ENCODE measurements at regions not wholly inside any gene's neighbourhood (a gene's known extent, or its start where the extent isn't known, plus 50 kb on each side); places are given as distances from the start of the nearest gene placed in this dataset.
"Not testable (repeated sequence)": the region's sequence is repeated elsewhere in the genome, so short reads cannot be mapped to it uniquely, and the experiment has no call there.

GRCh38 chr6:44738601-44739146 is 351.2 kb downstream of the CDC5L start:
- no peak overlapping the region for H3K9ac ChIP-seq (ENCODE audit: low read depth, low read length)
- H3K4me1 ChIP-seq (ENCODE audit: insufficient read depth, low read length): peaks cover 16% of the 10 kb centered on the region; the same call in 1 of the 2 replicates
- H3K9me3 ChIP-seq (ENCODE audit: control insufficient read depth, insufficient read depth, low read length): no peaks in the 10 kb centered on the region
- no peaks in the 10 kb centered on the region for H3K36me3 ChIP-seq (ENCODE audit: insufficient read depth, low read length)

- H3K36me3 ChIP-seq (ENCODE audit: insufficient read depth, low read length): no peaks in the 10 kb centered on the region
- no peak overlapping the region for H3K9ac ChIP-seq (ENCODE audit: low read depth, low read length)
- no peaks in the 10 kb centered on the region for H3K9me3 ChIP-seq (ENCODE audit: control insufficient read depth, insufficient read depth, low read length)
- peaks cover 16% of the 10 kb centered on the region; the same call in 1 of the 2 replicates for H3K4me1 ChIP-seq (ENCODE audit: insufficient read depth, low read length)
These were observed 351.7 kb downstream of the CDC5L start for GRCh38 chr6:44739181-44739580.

GRCh38 chr6:44740566-44741120 is 353.1 kb downstream of the CDC5L start:
- H3K36me3 ChIP-seq (ENCODE audit: insufficient read depth, low read length): no peaks in the 10 kb centered on the region
- no peaks in the 10 kb centered on the region; the same call in 1 of the 2 replicates for H3K9me3 ChIP-seq (ENCODE audit: control insufficient read depth, insufficient read depth, low read length)
- H3K4me1 ChIP-seq (ENCODE audit: insufficient read depth, low read length): peaks cover 16% of the 10 kb centered on the region; the same call in 1 of the 2 replicates
- H3K9ac ChIP-seq (ENCODE audit: low read depth, low read length): no peak overlapping the region

GRCh38 chr6:44742201-44742600 is 354.7 kb downstream of the CDC5L start:
- no peaks in the 10 kb centered on the region for H3K36me3 ChIP-seq (ENCODE audit: insufficient read depth, low read length)
- H3K9me3 ChIP-seq (ENCODE audit: control insufficient read depth, insufficient read depth, low read length): no peaks in the 10 kb centered on the region; the same call in 1 of the 2 replicates
- no peak overlapping the region for H3K9ac ChIP-seq (ENCODE audit: low read depth, low read length)
- peaks cover 16% of the 10 kb centered on the region; the same call in 1 of the 2 replicates for H3K4me1 ChIP-seq (ENCODE audit: insufficient read depth, low read length)

GRCh38 chr6:44742828-44743372 is 355.4 kb downstream of the CDC5L start:
- Histone ChIP-seq H3K9me3 (ENCODE audit: control insufficient read depth, insufficient read depth, low read length) (peaks cover 3% of the 10 kb centered on the region; the same call in 1 of the 2 replicates), H3K36me3 (ENCODE audit: insufficient read depth, low read length) (no peaks in the 10 kb centered on the region), H3K9ac (ENCODE audit: low read depth, low read length) (no peak overlapping the region), H3K4me1 (ENCODE audit: insufficient read depth, low read length) (peaks cover 13% of the 10 kb centered on the region; the same call in 1 of the 2 replicates)

- not testable (repeated sequence) for H3K36me3 ChIP-seq (ENCODE audit: insufficient read depth, low read length); H3K9ac ChIP-seq (ENCODE audit: low read depth, low read length); H3K4me1 ChIP-seq (ENCODE audit: insufficient read depth, low read length); H3K9me3 ChIP-seq (ENCODE audit: control insufficient read depth, insufficient read depth, low read length)
These were observed 372.6 kb downstream of the CDC5L start for GRCh38 chr6:44760116-44760515.

GRCh38 chr6:44761046-44761445 is 373.5 kb downstream of the CDC5L start:
- Histone ChIP-seq H3K9me3 (ENCODE audit: control insufficient read depth, insufficient read depth, low read length) (peaks cover 6% of the 10 kb centered on the region; the same call in 1 of the 2 replicates), H3K9ac (ENCODE audit: low read depth, low read length) (no peak overlapping the region), H3K36me3 (ENCODE audit: insufficient read depth, low read length) (no peaks in the 10 kb centered on the region), H3K4me1 (ENCODE audit: insufficient read depth, low read length) (no peaks in the 10 kb centered on the region)

GRCh38 chr6:44762496-44762895 is 375.0 kb downstream of the CDC5L start:
- Histone ChIP-seq H3K4me1 (ENCODE audit: insufficient read depth, low read length) (no peaks in the 10 kb centered on the region), H3K9me3 (ENCODE audit: control insufficient read depth, insufficient read depth, low read length) (peaks cover 6% of the 10 kb centered on the region; the same call in 1 of the 2 replicates), H3K36me3 (ENCODE audit: insufficient read depth, low read length) (no peaks in the 10 kb centered on the region), H3K9ac (ENCODE audit: low read depth, low read length) (no peak overlapping the region)

- Histone ChIP-seq H3K4me1 (ENCODE audit: insufficient read depth, low read length) (peaks cover 15% of the 10 kb centered on the region), H3K9me3 (ENCODE audit: control insufficient read depth, insufficient read depth, low read length) (no peaks in the 10 kb centered on the region; the same call in 1 of the 2 replicates), H3K36me3 (ENCODE audit: insufficient read depth, low read length) (no peaks in the 10 kb centered on the region), H3K9ac (ENCODE audit: low read depth, low read length) (no peak overlapping the region)
These were observed 384.3 kb downstream of the CDC5L start for GRCh38 chr6:44771647-44772415.

GRCh38 chr6:44772838-44773237 is 385.3 kb downstream of the CDC5L start:
- H3K9ac ChIP-seq (ENCODE audit: low read depth, low read length): no peak overlapping the region
- H3K9me3 ChIP-seq (ENCODE audit: control insufficient read depth, insufficient read depth, low read length): no peaks in the 10 kb centered on the region; the same call in 1 of the 2 replicates
- H3K4me1 ChIP-seq (ENCODE audit: insufficient read depth, low read length): peaks cover 15% of the 10 kb centered on the region
- no peaks in the 10 kb centered on the region for H3K36me3 ChIP-seq (ENCODE audit: insufficient read depth, low read length)

- Histone ChIP-seq H3K9ac (ENCODE audit: low read depth, low read length) (no peak overlapping the region), H3K4me1 (ENCODE audit: insufficient read depth, low read length) (peaks cover 18% of the 10 kb centered on the region), H3K36me3 (ENCODE audit: insufficient read depth, low read length) (no peaks in the 10 kb centered on the region), H3K9me3 (ENCODE audit: control insufficient read depth, insufficient read depth, low read length) (no peaks in the 10 kb centered on the region; the same call in 1 of the 2 replicates)
These were observed 387.6 kb downstream of the CDC5L start for GRCh38 chr6:44775121-44775520.

GRCh38 chr6:44776344-44776743 is 388.8 kb downstream of the CDC5L start:
- no peak overlapping the region for H3K9ac ChIP-seq (ENCODE audit: low read depth, low read length)

GRCh38 chr6:44778513-44778912 is 391.0 kb downstream of the CDC5L start:
- Histone ChIP-seq H3K36me3 (ENCODE audit: insufficient read depth, low read length) (no peaks in the 10 kb centered on the region), H3K4me1 (ENCODE audit: insufficient read depth, low read length) (0 out of 2 replicates have a peak, but pooled peaks cover 3% of the 10 kb centered on the region), H3K9ac (ENCODE audit: low read depth, low read length) (no peak overlapping the region), H3K9me3 (ENCODE audit: control insufficient read depth, insufficient read depth, low read length) (no peaks in the 10 kb centered on the region; the same call in 1 of the 2 replicates)

More at GRCh38 chr6:44776344-44776743, 388.8 kb downstream of the CDC5L start:
- peaks cover 16% of the 10 kb centered on the region for H3K4me1 ChIP-seq (ENCODE audit: insufficient read depth, low read length)
- no peaks in the 10 kb centered on the region; the same call in 1 of the 2 replicates for H3K9me3 ChIP-seq (ENCODE audit: control insufficient read depth, insufficient read depth, low read length)
- H3K36me3 ChIP-seq (ENCODE audit: insufficient read depth, low read length): no peaks in the 10 kb centered on the region

All from ES-I3 (cell line).